NT2/D1 (cell line): ENCODE measurements at regions not wholly inside any gene's neighbourhood (a gene's known extent, or its start where the extent isn't known, plus 50 kb on each side); places are given as distances from the start of the nearest gene placed in this dataset.

Experiments used
- DNase-seq: peaks from one replicate; pipeline ENCODE4 v3.0.0-alpha.2; 2011; ENCODE audit warnings: low read depth, low spot score
- H3K27me3 ChIP-seq: 2 replicates; pipeline ENCODE4 v1.6.0; 2011; ENCODE audit warnings: mild to moderate bottlenecking; ENCODE audit not compliant: insufficient read length, insufficient read depth
- H3K36me3 ChIP-seq: 2 replicates; pipeline ENCODE4 v1.6.1; 2011; ENCODE audit warnings: mild to moderate bottlenecking, low read length, mixed read lengths; ENCODE audit not compliant: insufficient read depth, insufficient read length
- H3K4me1 ChIP-seq: 2 replicates; pipeline ENCODE4 v1.5.1; 2011; ENCODE audit not compliant: insufficient read depth, insufficient read length
- H3K4me3 ChIP-seq: 2 replicates; pipeline ENCODE4 v1.5.1; 2011; ENCODE audit warnings: low read depth; ENCODE audit not compliant: insufficient read length
- H3K9ac ChIP-seq: 2 replicates; pipeline ENCODE4 v1.6.0; 2011; ENCODE audit warnings: low read depth; ENCODE audit not compliant: insufficient read length
- H3K9me3 ChIP-seq: 2 replicates; pipeline ENCODE4 v1.5.1; 2011; ENCODE audit warnings: mild to moderate bottlenecking, low read length; ENCODE audit not compliant: insufficient read depth
- SUZ12 ChIP-seq: IDR thresholded peaks from 2 replicates; pipeline ENCODE4 v1.6.1; 2011; ENCODE audit not compliant: insufficient read length, insufficient read depth; ENCODE audit errors: extremely low read depth
- YY1 ChIP-seq: IDR thresholded peaks from 2 replicates; pipeline ENCODE4 v1.6.1; 2011; ENCODE audit not compliant: insufficient read length, insufficient read depth
- ZNF274 ChIP-seq: IDR thresholded peaks from 2 replicates; pipeline ENCODE4 v1.6.1; 2011; ENCODE audit warnings: mild to moderate bottlenecking, low read depth, low read length

DNA sequence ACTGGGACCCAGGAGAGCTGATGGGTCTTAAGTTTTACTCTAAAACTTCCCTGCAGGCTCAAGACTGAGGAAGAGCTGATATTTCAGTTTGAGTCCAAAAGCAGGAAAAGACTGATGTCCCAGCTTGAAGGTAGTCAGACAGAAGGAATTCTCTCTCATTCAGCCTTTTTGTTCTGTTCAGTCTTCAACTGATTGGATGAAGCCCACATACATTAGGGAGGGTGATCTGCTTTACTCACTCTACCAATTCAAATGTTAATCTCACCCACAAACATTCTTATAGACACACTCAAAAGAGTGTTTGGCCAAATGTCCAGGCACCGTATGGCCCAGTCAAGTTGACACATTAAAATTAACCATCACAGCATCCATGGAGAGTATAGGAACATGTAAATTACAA, 173.5 kb downstream of the KCNRG start:
- TF ChIP-seq SUZ12 (no peak), ZNF274 (no peak), YY1 (no peak)
- DNase-seq, result no peak
- H3K9ac ChIP-seq, result no peak overlapping the region
- no peaks in the 10 kb centered on the region for H3K4me1 ChIP-seq
- H3K4me3 ChIP-seq, result no peak overlapping the region
- no peaks in the 10 kb centered on the region for H3K27me3 ChIP-seq
- no peaks in the 10 kb centered on the region for H3K36me3 ChIP-seq
- H3K9me3 ChIP-seq, result peaks cover 13% of the 10 kb centered on the region; the same call in 1 of the 2 replicates

DNA sequence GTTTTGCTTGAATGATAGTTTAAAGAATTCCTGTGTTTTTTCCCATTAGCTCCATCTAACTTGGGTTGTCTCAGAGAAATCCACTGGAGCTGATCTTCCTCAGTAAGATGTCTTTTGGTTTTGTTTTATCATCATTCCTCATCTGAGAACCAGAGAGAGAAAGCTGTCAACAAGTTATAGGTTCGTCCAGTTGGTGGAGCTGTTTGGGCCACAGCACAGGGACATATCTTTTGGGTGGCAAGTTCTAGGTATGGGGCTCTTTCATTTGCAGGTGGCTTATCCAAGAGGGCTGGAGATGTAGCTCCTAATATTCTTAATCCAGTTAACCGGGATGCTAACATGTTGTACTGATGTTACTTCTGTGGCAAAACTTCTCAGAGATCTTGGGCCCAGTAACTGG, 174.2 kb downstream of the KCNRG start:
- no peaks in the 10 kb centered on the region for H3K27me3 ChIP-seq
- DNase-seq, result no peak
- peaks cover 13% of the 10 kb centered on the region; the same call in 1 of the 2 replicates for H3K9me3 ChIP-seq
- no peak for TF ChIP-seq SUZ12
- TF ChIP-seq ZNF274, result no peak
- no peak for TF ChIP-seq YY1
- H3K9ac ChIP-seq, result no peak overlapping the region
- no peaks in the 10 kb centered on the region for H3K4me1 ChIP-seq
- no peak overlapping the region for H3K4me3 ChIP-seq
- no peaks in the 10 kb centered on the region for H3K36me3 ChIP-seq

- H3K4me1 ChIP-seq, result no peaks in the 10 kb centered on the region
- no peak for DNase-seq
Measured at GRCh38 chr13:50191004-50191403, 175.8 kb downstream of the KCNRG start.

DNA sequence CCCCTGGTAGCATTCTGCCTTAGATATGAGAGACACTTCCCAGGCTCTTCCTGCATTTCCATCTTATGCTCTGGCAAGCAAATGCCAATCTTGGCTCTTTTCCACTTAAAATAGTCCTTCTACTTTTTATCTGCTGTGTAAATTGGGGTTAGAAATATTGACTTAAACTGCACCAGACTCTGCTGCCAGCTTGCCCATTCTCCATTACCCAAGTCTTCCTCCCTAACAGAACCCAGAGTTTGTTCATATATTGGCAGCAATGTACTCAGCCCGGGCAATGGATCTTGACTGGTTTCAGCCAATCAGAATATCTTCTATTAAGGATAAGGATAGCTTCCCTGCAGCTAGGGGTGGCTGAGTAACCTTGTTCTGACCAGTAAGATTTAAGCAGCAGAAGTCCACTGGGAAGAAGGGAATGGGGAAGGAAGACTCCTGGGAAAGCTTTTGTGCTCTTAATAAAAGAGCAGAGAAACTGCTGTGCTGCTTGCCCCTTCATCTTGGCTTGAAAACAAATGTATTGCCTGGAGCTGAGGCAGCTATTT, 177.1 kb downstream of the KCNRG start:
- H3K27me3 ChIP-seq, result no peaks in the 10 kb centered on the region
- H3K9ac ChIP-seq, result no peak overlapping the region
- no peak for DNase-seq
- no peaks in the 10 kb centered on the region for H3K36me3 ChIP-seq
- H3K9me3 ChIP-seq, result 0 out of 2 replicates have a peak, but pooled peaks cover 5% of the 10 kb centered on the region
- H3K4me3 ChIP-seq, result no peak overlapping the region
- no peak for TF ChIP-seq SUZ12
- no peak for TF ChIP-seq ZNF274
- TF ChIP-seq YY1, result no peak
- no peaks in the 10 kb centered on the region for H3K4me1 ChIP-seq

More at GRCh38 chr13:50191004-50191403, 175.8 kb downstream of the KCNRG start:
- Histone ChIP-seq H3K27me3 (no peaks in the 10 kb centered on the region), H3K9ac (no peak overlapping the region), H3K36me3 (no peaks in the 10 kb centered on the region), H3K4me3 (no peak overlapping the region), H3K9me3 (peaks cover 13% of the 10 kb centered on the region; the same call in 1 of the 2 replicates)
- no peak for TF ChIP-seq SUZ12
- TF ChIP-seq YY1, result no peak
- no peak for TF ChIP-seq ZNF274

GRCh38 chr13:50195045-50195444, 179.8 kb downstream of the KCNRG start:
- H3K4me1 ChIP-seq, result no peaks in the 10 kb centered on the region
- no peak overlapping the region for H3K4me3 ChIP-seq
- H3K9ac ChIP-seq, result no peak overlapping the region
- H3K36me3 ChIP-seq, result no peaks in the 10 kb centered on the region
- TF ChIP-seq ZNF274 (no peak), SUZ12 (no peak), YY1 (no peak)
- no peaks in the 10 kb centered on the region for H3K27me3 ChIP-seq
- DNase-seq, result no peak
- no peaks in the 10 kb centered on the region for H3K9me3 ChIP-seq

DNA sequence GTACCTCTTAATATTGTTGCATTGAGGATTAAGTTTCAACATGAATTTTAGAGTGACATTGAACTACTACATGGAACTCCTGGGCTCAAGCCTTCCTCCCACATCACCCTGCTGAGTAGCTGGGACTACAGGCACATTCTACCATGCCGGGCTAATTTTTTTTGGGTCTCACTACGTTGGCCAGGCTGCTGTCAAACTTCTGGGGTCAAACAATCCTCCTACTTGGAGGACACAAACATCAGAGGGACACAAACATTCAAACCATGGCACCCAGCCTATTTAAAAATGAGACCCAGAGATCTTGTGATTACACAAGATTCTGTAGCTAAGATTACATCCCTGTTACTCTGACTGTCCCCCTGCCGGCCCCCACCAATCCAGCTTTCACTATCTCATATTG, 180.9 kb downstream of the KCNRG start:
- TF ChIP-seq SUZ12, result no peak
- TF ChIP-seq YY1, result no peak
- TF ChIP-seq ZNF274, result no peak

GRCh38 chr13:50197705-50198104, 182.5 kb downstream of the KCNRG start:
- DNase-seq, result no peak
- no peaks in the 10 kb centered on the region for H3K36me3 ChIP-seq
- H3K27me3 ChIP-seq, result no peaks in the 10 kb centered on the region
- H3K9me3 ChIP-seq, result no peaks in the 10 kb centered on the region
- no peak overlapping the region for H3K4me3 ChIP-seq
- no peak overlapping the region for H3K9ac ChIP-seq
- TF ChIP-seq ZNF274, result no peak
- TF ChIP-seq SUZ12, result no peak
- no peak for TF ChIP-seq YY1
- H3K4me1 ChIP-seq, result no peaks in the 10 kb centered on the region

More for the DNA sequence above, 180.9 kb downstream of the KCNRG start:
- H3K9ac ChIP-seq, result no peak overlapping the region
- no peak for DNase-seq
- H3K9me3 ChIP-seq, result no peaks in the 10 kb centered on the region
- no peaks in the 10 kb centered on the region for H3K4me1 ChIP-seq
- H3K27me3 ChIP-seq, result no peaks in the 10 kb centered on the region
- no peak overlapping the region for H3K4me3 ChIP-seq
- no peaks in the 10 kb centered on the region for H3K36me3 ChIP-seq

- no peaks in the 10 kb centered on the region for H3K27me3 ChIP-seq
- no peak overlapping the region for H3K4me3 ChIP-seq
- no peaks in the 10 kb centered on the region for H3K36me3 ChIP-seq
- TF ChIP-seq YY1 (no peak), ZNF274 (no peak), SUZ12 (no peak)
- H3K9me3 ChIP-seq, result no peaks in the 10 kb centered on the region
- H3K9ac ChIP-seq, result no peak overlapping the region
- no peaks in the 10 kb centered on the region for H3K4me1 ChIP-seq
- no peak for DNase-seq
Measured at GRCh38 chr13:50198508-50198907, 183.3 kb downstream of the KCNRG start.
